ENCODE measurements at regions not wholly inside any gene's neighbourhood (a gene's known extent, or its start where the extent isn't known, plus 50 kb on each side); places are given as distances from the start of the nearest gene placed in this dataset.
A peak's percentile ranks its signal among the peaks of the same experiment; 100 is the strongest.

- DNase-seq (ENCODE audit: low read depth), result no peak
These were observed 369.7 kb upstream of the PROK2 start for GRCh38 chr3:72154391-72155335.

GRCh38 chr3:72153477-72154314 is 368.7 kb upstream of the PROK2 start:
- DNase-seq (ENCODE audit: low read depth), result no peak

DNA sequence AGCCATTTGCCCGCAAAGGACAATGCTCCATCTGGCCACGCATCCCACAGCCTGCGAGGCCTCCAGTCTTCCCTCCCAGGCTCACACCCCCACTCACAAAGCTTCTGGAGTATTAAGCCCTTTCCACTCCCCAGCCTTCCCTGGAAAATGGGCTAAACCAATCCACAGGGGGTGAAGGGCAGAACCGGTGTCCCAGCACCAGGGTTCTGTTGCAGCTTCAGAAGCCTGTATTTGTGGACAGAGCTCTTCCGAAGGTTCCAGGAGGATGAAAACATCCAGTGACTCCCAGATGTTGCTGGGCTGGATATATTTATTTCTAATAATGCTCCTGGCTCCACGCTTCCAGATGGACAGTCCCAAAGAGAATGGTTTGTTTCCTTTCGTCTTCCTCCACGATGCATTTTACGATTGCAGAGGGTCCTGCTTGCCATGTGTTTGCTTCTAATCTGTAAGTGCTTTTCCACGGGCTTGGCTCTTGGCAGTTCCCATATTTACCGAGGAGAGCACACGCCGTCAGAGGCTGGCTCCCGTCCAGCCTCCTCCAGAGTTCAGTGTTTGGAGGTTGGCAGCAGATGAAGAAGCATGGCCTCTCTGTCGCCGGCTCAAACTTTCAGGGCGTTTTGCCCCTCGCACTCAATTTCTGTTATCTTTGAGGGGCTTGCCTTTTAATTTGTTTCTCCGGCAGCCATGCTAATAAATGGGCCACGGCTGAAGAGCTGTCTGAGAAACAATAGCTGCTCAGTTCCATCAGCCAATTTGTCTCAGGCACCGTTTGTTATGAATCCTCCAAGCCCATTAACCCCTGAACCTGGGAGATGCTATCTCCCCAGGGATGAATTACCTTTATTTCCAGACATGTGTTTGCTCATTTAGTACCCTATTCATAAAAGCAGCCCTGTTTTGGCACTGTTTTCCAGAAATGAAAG is 367.9 kb upstream of the PROK2 start:
- DNase-seq (ENCODE audit: low read depth), result peak; percentile 61

- DNase-seq (ENCODE audit: low read depth), result no peak
These were observed 366.7 kb upstream of the PROK2 start for GRCh38 chr3:72151465-72152238.

DNA sequence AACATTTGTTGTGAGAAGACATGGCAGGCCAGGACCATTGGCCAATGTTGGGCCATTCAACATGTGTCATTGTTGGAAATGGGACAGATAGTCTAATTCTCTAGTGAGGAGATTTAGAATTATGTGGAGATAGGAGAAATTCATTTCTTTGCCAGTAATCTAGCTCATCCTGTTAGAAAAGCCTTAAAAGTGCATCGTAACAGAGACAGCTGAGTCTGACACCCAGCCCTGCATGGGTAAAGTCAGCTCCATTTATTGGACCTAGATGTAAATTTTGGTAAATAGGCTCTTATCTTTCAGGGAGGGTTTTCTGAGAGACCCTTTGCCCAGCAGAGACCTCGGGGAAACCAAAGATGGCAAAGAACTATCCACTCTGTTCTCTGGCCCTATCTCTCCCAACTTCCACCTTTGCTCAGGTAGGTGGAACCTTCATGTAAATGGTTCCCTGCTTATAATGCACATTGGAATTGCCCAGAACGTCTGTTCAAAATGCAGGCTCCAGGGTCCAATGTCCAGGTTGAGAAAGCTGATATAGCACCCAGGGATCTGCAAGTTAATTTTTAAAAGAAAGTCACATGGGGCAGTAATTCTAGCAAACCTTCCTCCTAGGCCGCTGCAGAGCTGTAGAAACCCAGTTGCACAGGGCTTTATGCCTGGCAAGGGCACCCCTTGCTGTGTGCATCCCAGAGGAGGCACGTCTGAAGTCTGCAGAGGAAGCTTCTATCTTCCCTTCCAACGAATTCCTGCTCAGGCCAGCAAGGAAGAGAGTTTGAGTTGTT is 365.9 kb upstream of the PROK2 start:
- DNase-seq (ENCODE audit: low read depth), result no peak

- no peak for DNase-seq (ENCODE audit: low read depth)
These were observed 364.8 kb upstream of the PROK2 start for GRCh38 chr3:72149645-72150300.

DNA sequence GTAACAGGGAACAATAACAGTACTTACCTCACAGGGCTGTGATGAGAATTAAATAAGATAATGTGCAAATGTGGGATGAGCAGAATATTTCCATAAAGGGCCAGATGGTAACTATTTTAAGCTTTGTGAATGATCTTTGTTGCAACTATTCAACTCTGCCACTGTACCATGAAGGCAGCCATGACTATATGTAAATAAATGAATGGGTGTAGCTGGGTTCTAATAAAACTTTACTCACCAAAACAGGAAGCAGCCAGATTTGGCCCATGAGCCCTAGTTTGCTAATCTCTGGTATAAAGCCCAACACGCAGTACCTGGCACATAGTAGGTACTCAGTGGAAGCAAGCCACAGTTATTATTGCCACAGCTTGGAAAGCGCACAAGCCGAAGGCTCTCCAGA is 362.7 kb upstream of the PROK2 start:
- DNase-seq (ENCODE audit: low read depth), result no peak

- DNase-seq (ENCODE audit: low read depth), result peak; percentile 22
These were observed 360.8 kb upstream of the PROK2 start for GRCh38 chr3:72145506-72146380.

DNA sequence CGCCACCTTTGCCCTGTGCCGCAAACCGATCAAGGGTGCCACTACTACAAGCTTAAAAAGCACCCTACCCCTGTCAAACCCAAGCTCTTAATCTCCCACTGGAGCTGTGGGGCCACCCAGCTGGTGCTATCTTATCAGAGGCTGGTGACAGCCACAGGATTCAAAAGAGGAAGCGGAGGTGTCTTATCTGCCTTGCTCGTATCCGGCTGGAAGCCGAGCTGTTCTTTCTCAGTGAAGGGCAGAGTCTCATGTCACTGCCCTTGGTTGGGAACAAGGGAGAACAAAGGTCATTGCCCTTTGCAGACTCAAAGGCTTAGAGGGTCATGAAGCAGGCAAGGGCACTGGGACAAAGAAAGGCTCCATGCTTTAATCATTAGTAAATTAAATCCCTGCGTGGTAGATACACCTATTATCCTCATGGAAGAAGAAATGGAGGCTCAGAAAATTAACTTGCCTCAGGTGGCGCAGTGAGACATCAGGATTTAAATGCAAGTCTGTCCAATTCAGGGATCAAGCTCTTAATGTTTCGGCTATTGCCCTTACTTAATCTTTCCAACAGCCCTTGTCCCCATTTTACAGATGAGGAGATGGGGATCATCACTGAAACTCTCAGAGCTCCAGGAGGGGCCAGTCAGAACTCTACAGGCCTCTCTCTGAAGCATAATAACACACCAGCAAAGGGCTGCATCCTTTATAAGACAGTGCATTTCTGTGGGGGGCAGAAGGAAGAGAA is 360.0 kb upstream of the PROK2 start:
- no peak for DNase-seq (ENCODE audit: low read depth)

DNA sequence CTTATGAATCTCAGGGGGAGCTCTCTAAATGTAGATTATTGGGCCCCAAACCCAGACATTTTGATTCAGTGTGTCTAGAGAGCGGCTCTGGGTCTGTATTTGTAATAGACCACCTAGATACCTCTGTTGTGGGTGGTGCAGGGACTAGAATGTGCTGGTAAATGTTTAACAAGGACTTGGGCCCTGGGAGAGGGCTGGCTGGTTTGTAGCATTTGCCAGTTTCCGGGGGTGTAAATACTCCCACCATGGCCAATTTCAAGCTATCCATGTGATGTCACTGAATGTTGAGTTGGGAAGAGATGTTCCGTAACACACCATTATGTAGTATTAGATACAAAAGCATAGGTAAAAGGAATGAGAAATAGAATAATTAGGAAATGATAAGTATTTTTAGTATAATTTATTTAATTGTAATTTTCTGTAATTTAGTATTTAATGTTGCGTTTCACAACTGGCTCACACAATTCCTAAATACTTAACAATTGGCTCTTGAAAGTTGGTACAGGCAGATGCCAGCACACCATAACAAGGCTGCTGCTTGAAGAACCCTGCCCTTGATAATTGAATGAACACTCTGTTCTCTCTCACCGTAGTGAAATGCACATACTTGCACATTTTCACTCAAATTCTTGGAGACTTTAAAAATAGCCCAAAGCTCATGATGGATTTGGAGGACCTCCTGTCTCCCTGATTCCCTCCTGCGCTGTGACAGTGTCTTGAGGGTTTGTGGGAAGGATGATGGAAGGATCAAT is 359.2 kb upstream of the PROK2 start:
- no peak for DNase-seq (ENCODE audit: low read depth)

DNA sequence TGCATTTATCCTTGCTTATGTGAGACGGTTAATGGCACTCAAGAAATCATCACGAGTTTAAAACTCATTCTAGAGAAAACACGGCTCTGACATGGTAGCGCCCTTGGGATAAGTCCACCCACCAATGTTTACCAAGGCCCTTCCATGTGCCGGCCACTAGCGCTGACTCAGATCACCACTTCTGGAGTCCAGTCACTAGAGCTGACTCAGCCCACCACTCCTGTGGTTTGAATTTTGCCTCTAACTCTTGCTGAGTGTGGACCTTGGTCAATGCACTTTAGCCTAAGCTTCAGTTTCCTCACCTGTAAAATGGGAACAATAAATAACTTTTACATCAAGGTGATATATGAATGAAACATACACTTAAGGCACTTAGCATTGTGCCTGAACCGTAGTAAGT is 358.4 kb upstream of the PROK2 start:
- DNase-seq (ENCODE audit: low read depth), result peak; percentile 44

GRCh38 chr3:72142028-72142427 is 357.1 kb upstream of the PROK2 start:
- DNase-seq (ENCODE audit: low read depth), result no peak

GRCh38 chr3:72141264-72141663 is 356.3 kb upstream of the PROK2 start:
- no peak for DNase-seq (ENCODE audit: low read depth)

DNA sequence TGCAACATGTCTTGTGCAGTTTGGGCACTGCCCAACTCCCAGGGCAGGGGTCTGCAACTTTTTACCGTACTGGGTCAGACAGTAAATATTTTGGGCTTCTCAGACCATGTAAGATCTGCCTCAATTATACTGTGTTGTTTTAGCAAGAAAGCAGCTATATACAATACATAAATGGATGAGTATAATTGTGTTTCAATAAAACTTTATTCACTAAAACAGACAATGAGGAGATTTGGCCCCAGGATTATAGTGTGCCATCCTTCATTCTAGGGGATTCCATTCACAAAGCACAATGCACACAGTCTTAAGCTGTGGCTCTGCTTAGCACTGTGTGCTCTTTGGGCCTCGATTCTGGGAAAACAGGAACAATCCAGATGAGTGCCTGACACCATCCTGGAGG is 354.4 kb upstream of the PROK2 start:
- DNase-seq (ENCODE audit: low read depth), result no peak

GRCh38 chr3:72137865-72138861 is 353.2 kb upstream of the PROK2 start:
- no peak for DNase-seq (ENCODE audit: low read depth)

- no peak for DNase-seq (ENCODE audit: low read depth)
These were observed 350.7 kb upstream of the PROK2 start for GRCh38 chr3:72135636-72136035.
